GM23338 (cell line): ENCODE measurements at regions not wholly inside any gene's neighbourhood (a gene's known extent, or its start where the extent isn't known, plus 50 kb on each side); places are given as distances from the start of the nearest gene placed in this dataset.
"Not testable (repeated sequence)": the region's sequence is repeated elsewhere in the genome, so short reads cannot be mapped to it uniquely, and the experiment has no call there.

Experiments
- ATAC-seq: fragments of 200-7000 bp; cut with Tn5 transposase; 3 replicates; pipeline ENCODE4 v1.9.1; 2020
- DNase-seq: peaks from one replicate; pipeline ENCODE4 v3.0.0-alpha.2; 2015; ENCODE audit warnings: low spot score
- H2AFZ ChIP-seq: fragments of 200-600 bp; sonication (generic); 2 replicates; pipeline ENCODE4 v1.8.0; 2016; ENCODE audit warnings: antibody characterized with exemption, mild to moderate bottlenecking, moderate library complexity
- H3F3A ChIP-seq: fragments of 200-600 bp; sonication (generic); replicated peaks from 2 replicates; pipeline ENCODE4 v1.8.0; 2017; ENCODE audit warnings: antibody characterized with exemption, mixed run types, low read depth
- H3K27ac ChIP-seq: fragments of 200-600 bp; sonication (generic); 2 replicates; pipeline ENCODE4 v1.6.1; 2016; ENCODE audit warnings: low read depth
- H3K27me3 ChIP-seq: fragments of 200-600 bp; sonication (generic); 2 replicates; pipeline ENCODE4 v1.8.0; 2016; ENCODE audit warnings: mild to moderate bottlenecking, mixed run types, moderate library complexity; ENCODE audit not compliant: insufficient read depth
- H3K36me3 ChIP-seq: fragments of 200-600 bp; sonication (generic); 2 replicates; pipeline ENCODE4 v1.8.0; 2016; ENCODE audit warnings: mild to moderate bottlenecking; ENCODE audit not compliant: insufficient read depth
- H3K4me1 ChIP-seq: fragments of 200-600 bp; sonication (generic); 2 replicates; pipeline ENCODE4 v1.8.0; 2016; ENCODE audit warnings: mild to moderate bottlenecking, moderate library complexity; ENCODE audit not compliant: insufficient read depth
- H3K4me2 ChIP-seq: fragments of 200-600 bp; sonication (generic); 2 replicates; pipeline ENCODE4 v1.7.1; 2017; ENCODE audit warnings: mixed run types
- H3K4me3 ChIP-seq: fragments of 200-600 bp; sonication (generic); 2 replicates; pipeline ENCODE4 v1.6.1; 2016; ENCODE audit warnings: mixed run types
- H3K79me2 ChIP-seq: fragments of 200-600 bp; sonication (generic); replicated peaks from 2 replicates; pipeline ENCODE4 v1.8.0; 2017; ENCODE audit warnings: mild to moderate bottlenecking; ENCODE audit not compliant: insufficient read depth
- H3K9me2 ChIP-seq: fragments of 200-600 bp; sonication (generic); 2 replicates; pipeline ENCODE4 v1.8.0; 2017; ENCODE audit not compliant: insufficient read depth
- H4K20me1 ChIP-seq: fragments of 200-600 bp; sonication (generic); replicated peaks from 2 replicates; pipeline ENCODE4 v1.8.0; 2017; ENCODE audit warnings: mild to moderate bottlenecking; ENCODE audit not compliant: insufficient read depth
- H3K27ac Mint-ChIP-seq: 2 replicates; pipeline ENCODE4 v1.8.0; 2020; ENCODE audit warnings: inconsistent platforms, mild to moderate bottlenecking, moderate library complexity, mixed read lengths
- H3K27me3 Mint-ChIP-seq: 3 replicates; pipeline ENCODE4 v1.8.0; 2022; ENCODE audit warnings: low read depth, mild to moderate bottlenecking, moderate library complexity, mixed read lengths, inconsistent platforms; ENCODE audit not compliant: insufficient read depth, poor library complexity
- H3K36me3 Mint-ChIP-seq: 3 replicates; pipeline ENCODE4 v1.8.0; 2021; ENCODE audit warnings: low read depth, mild to moderate bottlenecking, inconsistent platforms, moderate library complexity, mixed read lengths
- H3K4me1 Mint-ChIP-seq: 3 replicates; pipeline ENCODE4 v1.8.0; 2020; ENCODE audit warnings: mild to moderate bottlenecking, inconsistent platforms, mixed read lengths
- H3K4me3 Mint-ChIP-seq: 3 replicates; pipeline ENCODE4 v1.8.0; 2021; ENCODE audit warnings: moderate library complexity, mild to moderate bottlenecking, inconsistent platforms, mixed read lengths
- H3K9me3 Mint-ChIP-seq: 3 replicates; pipeline ENCODE4 v1.8.0; 2020; ENCODE audit warnings: moderate library complexity, mild to moderate bottlenecking, inconsistent platforms, mixed read lengths
- CREB1 ChIP-seq: fragments of 250-450 bp; sonication (Bioruptor Pico); IDR thresholded peaks from 2 replicates; pipeline ENCODE4 v1.5.0; 2020; ENCODE audit warnings: low read depth, mild to moderate bottlenecking, moderate library complexity
- EZH2 ChIP-seq: fragments of 200-600 bp; sonication (generic); IDR thresholded peaks from one replicate; pipeline ENCODE4 v1.8.0; 2017; ENCODE audit warnings: antibody characterized with exemption, mild to moderate bottlenecking, low read depth; ENCODE audit not compliant: unreplicated experiment
- EZH2phosphoT487 ChIP-seq: fragments of 200-600 bp; sonication (generic); IDR thresholded peaks from one replicate; pipeline ENCODE4 v1.8.1; 2018; ENCODE audit warnings: antibody characterized with exemption; ENCODE audit not compliant: unreplicated experiment
- JUNB ChIP-seq: IDR thresholded peaks from one replicate; pipeline ENCODE4 v1.6.1; 2016; ENCODE audit warnings: antibody characterized with exemption; ENCODE audit not compliant: unreplicated experiment
- POLR2AphosphoS5 ChIP-seq: IDR thresholded peaks from 2 replicates; pipeline ENCODE4 v1.6.1; 2016; ENCODE audit warnings: antibody characterized with exemption, low read depth
- REST ChIP-seq: IDR thresholded peaks from one replicate; pipeline ENCODE4 v1.6.1; 2018; ENCODE audit warnings: antibody characterized with exemption; ENCODE audit not compliant: unreplicated experiment
- ZNF331 ChIP-seq: fragments of 250-450 bp; sonication (Bioruptor Pico); IDR thresholded peaks from 2 replicates; pipeline ENCODE4 v1.5.0; 2020; ENCODE audit warnings: low read depth, mild to moderate bottlenecking, moderate library complexity
- TF ChIP-seq, protein P1 (sequence below), 2 experiments: fragments of 200-600 bp in 1 of 2; sonication (generic) in 1 of 2; conservative IDR thresholded peaks; 2 replicates each; pipeline versions ENCODE4 v1.5.1 to v1.6.1; 2016 to 2017; ENCODE audit warnings: antibody characterized with exemption in 2 of 2, low read depth in 2 of 2, mild to moderate bottlenecking in 2 of 2, moderate library complexity in 1 of 2

DNA sequence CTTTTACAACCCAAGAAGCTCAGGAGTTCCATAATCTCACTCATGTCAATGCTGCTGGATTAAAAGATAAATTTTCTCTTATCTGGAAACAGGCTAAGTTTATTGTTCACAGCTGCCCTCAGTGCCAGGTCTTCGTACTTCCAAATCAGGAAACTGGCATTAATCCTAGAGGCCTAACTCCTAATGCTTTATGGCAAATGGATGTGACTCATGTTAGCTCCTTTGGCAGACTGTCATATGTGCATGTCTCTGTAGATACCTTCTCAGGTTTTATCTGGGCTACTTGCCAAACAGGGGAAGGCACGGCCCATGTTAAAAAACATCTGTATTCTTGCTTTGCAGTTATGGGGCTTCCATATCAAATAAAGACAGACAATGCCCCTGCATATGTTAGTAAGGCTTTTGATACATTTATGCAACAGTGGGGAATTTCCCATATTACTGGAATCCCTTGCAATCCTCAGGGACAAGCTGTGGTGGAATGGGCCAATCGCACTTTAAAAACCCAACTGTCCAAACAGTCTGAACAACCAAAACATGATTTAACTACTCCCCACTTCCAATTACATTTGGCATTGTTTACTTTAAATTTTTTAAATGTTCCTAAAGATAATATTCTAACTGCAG lies 570.8 kb upstream of the PTGER4 start:
- H3K27me3 Mint-ChIP-seq: not testable (repeated sequence)

GRCh38 chr5:40107786-40108185 lies 571.9 kb upstream of the PTGER4 start:
- not testable (repeated sequence) for H3K4me1 Mint-ChIP-seq

More for the DNA sequence above, 570.8 kb upstream of the PTGER4 start:
- not testable (repeated sequence) for H3F3A ChIP-seq, H3K4me1 ChIP-seq, ATAC-seq, H3K27ac ChIP-seq, H3K27ac Mint-ChIP-seq, H3K79me2 ChIP-seq, H3K4me3 ChIP-seq, H3K4me1 Mint-ChIP-seq, H3K9me2 ChIP-seq, H3K27me3 ChIP-seq, H4K20me1 ChIP-seq, H3K4me3 Mint-ChIP-seq, H3K36me3 ChIP-seq, H2AFZ ChIP-seq, DNase-seq, H3K4me2 ChIP-seq
- Mint-ChIP-seq H3K36me3 (peaks cover 20% of the 10 kb centered on the region), H3K9me3 (peaks cover 20% of the 10 kb centered on the region)

GRCh38 chr5:40106847-40107246 lies 572.9 kb upstream of the PTGER4 start:
- H3K36me3 Mint-ChIP-seq: peaks cover 29% of the 10 kb centered on the region
- Histone ChIP-seq H3K4me2 (no peak overlapping the region), H3K27me3 (no peaks in the 10 kb centered on the region), H3F3A (no peaks in the 10 kb centered on the region), H3K4me3 (no peak overlapping the region), H3K27ac (no peak overlapping the region), H3K9me2 (peaks cover 4% of the 10 kb centered on the region; the same call in 1 of the 2 replicates), H3K4me1 (no peaks in the 10 kb centered on the region), H4K20me1 (no peaks in the 10 kb centered on the region), H3K79me2 (no peaks in the 10 kb centered on the region), H3K36me3 (0 out of 2 replicates have a peak, but pooled peaks cover 3% of the 10 kb centered on the region), H2AFZ (no peak overlapping the region)
- peaks cover 37% of the 10 kb centered on the region for H3K9me3 Mint-ChIP-seq
- H3K4me1 Mint-ChIP-seq: no peaks in the 10 kb centered on the region
- DNase-seq: no peak
- H3K4me3 Mint-ChIP-seq: no peak overlapping the region
- H3K27me3 Mint-ChIP-seq: peaks cover 2% of the 10 kb centered on the region
- H3K27ac Mint-ChIP-seq: no peak overlapping the region
- TF ChIP-seq, protein P1, sequence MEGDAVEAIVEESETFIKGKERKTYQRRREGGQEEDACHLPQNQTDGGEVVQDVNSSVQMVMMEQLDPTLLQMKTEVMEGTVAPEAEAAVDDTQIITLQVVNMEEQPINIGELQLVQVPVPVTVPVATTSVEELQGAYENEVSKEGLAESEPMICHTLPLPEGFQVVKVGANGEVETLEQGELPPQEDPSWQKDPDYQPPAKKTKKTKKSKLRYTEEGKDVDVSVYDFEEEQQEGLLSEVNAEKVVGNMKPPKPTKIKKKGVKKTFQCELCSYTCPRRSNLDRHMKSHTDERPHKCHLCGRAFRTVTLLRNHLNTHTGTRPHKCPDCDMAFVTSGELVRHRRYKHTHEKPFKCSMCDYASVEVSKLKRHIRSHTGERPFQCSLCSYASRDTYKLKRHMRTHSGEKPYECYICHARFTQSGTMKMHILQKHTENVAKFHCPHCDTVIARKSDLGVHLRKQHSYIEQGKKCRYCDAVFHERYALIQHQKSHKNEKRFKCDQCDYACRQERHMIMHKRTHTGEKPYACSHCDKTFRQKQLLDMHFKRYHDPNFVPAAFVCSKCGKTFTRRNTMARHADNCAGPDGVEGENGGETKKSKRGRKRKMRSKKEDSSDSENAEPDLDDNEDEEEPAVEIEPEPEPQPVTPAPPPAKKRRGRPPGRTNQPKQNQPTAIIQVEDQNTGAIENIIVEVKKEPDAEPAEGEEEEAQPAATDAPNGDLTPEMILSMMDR (conservative IDR thresholded peaks at IDR 0.05; ENCODE audit: low read depth in 2 of 2): no peak
- TF ChIP-seq JUNB (no peak), CREB1 (CRISPR knock-in tag) (no peak), REST (no peak), EZH2 (no peak), POLR2AphosphoS5 (no peak), ZNF331 (no peak), EZH2phosphoT487 (no peak)
- no peak for ATAC-seq

More at GRCh38 chr5:40107786-40108185, 571.9 kb upstream of the PTGER4 start:
- H3K79me2 ChIP-seq, H3K27ac Mint-ChIP-seq, H3K27me3 Mint-ChIP-seq, DNase-seq, H2AFZ ChIP-seq, H3K4me2 ChIP-seq, H3K27ac ChIP-seq, H3K4me1 ChIP-seq, H3F3A ChIP-seq, H3K4me3 Mint-ChIP-seq, H4K20me1 ChIP-seq, H3K36me3 ChIP-seq, H3K9me2 ChIP-seq, H3K27me3 ChIP-seq, H3K4me3 ChIP-seq, ATAC-seq: not testable (repeated sequence)
- H3K36me3 Mint-ChIP-seq: peaks cover 27% of the 10 kb centered on the region
- peaks cover 28% of the 10 kb centered on the region for H3K9me3 Mint-ChIP-seq
